A673 (cell line): ENCODE measurements at regions not wholly inside any gene's neighbourhood (a gene's known extent, or its start where the extent isn't known, plus 50 kb on each side); places are given as distances from the start of the nearest gene placed in this dataset.

Experiments used
- EZH2 ChIP-seq: fragments of 200-600 bp; sonication (generic); IDR thresholded peaks from 2 replicates; pipeline ENCODE4 v1.6.1; 2017; ENCODE audit warnings: borderline replicate concordance, low read depth, mild to moderate bottlenecking, mixed read lengths, antibody characterized with exemption, low read length; ENCODE audit not compliant: poor library complexity, severe bottlenecking
- TF ChIP-seq, protein P1 (sequence below): fragments of 300-800, 200-600 bp; sonication (generic); conservative IDR thresholded peaks from 2 replicates; pipeline ENCODE4 v1.5.1; 2017; ENCODE audit warnings: low read depth, mild to moderate bottlenecking, antibody characterized with exemption, low read length, moderate library complexity, mixed read lengths

DNA sequence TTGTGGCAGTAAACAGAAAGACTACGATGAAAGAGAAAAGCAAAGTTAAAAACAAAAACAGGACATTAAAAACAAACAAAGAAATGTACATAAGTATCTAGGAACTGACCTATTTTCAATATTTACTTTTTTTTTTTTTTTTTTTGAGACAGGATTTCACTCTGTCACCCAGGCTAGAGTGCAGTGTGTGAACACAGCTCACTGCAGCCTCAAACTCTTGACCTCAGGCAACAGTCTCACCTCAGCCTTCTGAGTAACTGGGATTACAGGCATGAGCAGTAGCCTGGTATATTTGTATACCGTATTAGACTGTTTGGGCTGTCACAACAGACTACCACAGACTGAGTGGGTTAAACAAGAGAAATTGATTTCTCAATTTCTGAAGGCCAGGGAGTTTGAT lies 1189.1 kb downstream of the CDH9 start:
- TF ChIP-seq, protein P1, sequence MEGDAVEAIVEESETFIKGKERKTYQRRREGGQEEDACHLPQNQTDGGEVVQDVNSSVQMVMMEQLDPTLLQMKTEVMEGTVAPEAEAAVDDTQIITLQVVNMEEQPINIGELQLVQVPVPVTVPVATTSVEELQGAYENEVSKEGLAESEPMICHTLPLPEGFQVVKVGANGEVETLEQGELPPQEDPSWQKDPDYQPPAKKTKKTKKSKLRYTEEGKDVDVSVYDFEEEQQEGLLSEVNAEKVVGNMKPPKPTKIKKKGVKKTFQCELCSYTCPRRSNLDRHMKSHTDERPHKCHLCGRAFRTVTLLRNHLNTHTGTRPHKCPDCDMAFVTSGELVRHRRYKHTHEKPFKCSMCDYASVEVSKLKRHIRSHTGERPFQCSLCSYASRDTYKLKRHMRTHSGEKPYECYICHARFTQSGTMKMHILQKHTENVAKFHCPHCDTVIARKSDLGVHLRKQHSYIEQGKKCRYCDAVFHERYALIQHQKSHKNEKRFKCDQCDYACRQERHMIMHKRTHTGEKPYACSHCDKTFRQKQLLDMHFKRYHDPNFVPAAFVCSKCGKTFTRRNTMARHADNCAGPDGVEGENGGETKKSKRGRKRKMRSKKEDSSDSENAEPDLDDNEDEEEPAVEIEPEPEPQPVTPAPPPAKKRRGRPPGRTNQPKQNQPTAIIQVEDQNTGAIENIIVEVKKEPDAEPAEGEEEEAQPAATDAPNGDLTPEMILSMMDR, result no peak
- TF ChIP-seq EZH2, result no peak
